Head of caudate nucleus (tissue), 42 donors: ENCODE measurements at regions not wholly inside any gene's neighbourhood (a gene's known extent, or its start where the extent isn't known, plus 50 kb on each side); places are given as distances from the start of the nearest gene placed in this dataset.
"Not testable (repeated sequence)": the region's sequence is repeated elsewhere in the genome, so short reads cannot be mapped to it uniquely, and the experiment has no call there.

Experiments
- DNase-seq, 42 donors: peaks; one replicate each; pipeline versions ENCODE4 v3.0.0 to v3.0.0-alpha.2; 2020 to 2021; ENCODE audit warnings: mixed read lengths in 7 of 42
- intact Hi-C: fragments of 100-400 bp; cut with DNase I; formaldehyde crosslinking; loops from one replicate; pipeline ENCODE4 v1.15.0; 2022

DNA sequence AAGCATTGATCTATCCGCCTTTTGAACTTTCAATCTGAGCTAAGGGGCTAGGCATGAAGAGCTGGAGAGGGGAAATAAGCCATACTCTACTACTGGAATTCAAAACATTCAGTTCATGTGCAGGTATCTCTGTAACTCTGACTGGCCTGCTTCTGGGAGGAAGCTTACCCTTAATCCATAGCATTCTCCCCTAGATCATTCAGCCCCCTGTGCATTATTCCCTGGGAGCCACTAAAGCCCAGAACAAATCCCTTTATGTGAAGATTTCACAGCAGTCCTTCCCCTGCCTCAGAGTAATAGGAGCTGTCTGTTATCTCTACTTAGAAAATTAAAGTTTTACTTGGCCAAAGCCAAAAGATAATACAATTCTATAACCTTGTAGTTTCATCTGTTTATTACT, 300.7 kb downstream of the SEC16B start:
- no peak for DNase-seq
- intact Hi-C loops = no loop called here

DNA sequence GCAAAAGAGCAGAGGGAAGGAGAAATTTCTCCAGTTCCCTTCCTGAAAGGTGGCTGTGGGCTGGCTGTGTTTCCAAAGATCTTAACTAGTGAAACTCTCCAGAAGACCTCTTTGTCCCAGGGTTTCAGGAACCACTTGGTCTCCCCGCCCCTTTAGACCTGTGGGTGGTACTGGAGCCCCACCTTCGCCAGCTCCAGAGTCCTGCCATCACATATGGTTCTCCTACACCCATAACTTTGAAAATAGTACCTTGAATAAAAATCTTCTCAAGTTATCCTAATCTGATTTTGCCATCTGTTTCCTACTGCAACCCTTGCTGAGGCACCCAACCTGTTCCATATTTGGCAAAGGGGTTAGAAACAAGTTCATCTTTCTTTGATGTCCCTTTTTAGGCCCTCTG, 303.9 kb downstream of the SEC16B start:
- intact Hi-C loops = no loop called here
- DNase-seq = no peak

DNA sequence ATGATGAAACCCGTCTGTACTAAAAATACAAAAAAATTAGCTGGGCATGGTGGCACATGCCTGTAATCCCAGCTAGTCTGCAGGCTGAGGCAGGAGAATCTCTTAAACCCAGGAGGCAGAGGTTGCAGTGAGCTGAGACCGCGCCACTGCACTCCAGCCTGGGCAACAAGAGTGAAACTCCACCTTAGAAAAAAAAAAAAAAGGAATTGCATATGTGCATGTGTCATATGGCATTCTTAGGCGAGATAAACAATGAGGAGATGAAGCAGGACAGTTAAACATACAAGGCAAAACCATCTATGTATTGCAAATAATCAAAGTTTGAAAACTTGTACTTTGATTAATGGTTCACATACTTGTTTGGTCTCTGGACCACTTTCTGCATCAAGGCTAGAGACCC, 305.1 kb downstream of the SEC16B start:
- intact Hi-C loops, DNase-seq: not testable (repeated sequence)

DNA sequence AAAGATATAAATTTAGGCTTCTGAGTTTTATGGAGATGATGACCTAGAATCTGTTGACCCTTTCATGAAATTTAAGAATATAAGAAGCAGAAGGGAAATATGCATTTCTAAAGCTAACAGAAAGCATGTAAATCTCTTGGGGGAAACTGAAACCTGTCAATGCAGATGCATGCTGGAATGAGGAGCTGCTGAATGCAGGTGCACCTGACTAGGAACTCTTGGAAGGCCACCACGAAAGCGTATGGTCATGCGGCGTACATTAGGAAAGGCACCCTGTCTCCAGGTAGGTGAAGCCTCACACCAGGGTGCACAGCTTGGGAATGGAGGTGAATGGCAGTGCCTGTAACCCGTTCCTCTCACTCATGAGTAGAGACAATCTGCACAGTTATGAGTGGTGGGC, 309.7 kb downstream of the SEC16B start:
- no peak for DNase-seq
- intact Hi-C loops = no loop called here

DNA sequence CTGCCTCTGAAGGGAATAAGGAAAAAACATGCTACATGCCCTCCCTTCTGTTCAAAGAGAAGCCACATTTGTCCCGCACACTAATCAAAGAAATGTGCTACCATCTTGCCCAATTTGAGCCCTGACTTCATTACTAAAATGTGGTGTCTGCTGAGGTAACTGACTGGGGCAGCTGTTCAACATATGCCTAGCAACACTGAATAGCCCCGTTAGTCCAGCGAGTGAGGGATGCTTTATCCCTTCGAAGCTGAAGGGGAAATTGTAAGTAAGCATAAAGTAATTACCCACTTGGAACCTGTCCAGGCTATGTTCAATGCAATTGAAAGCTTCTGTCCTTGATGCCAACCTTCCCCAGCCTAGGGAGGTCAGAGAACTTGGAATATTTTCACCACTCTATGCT, 310.6 kb downstream of the SEC16B start:
- intact Hi-C loops = no loop called here
- no peak for DNase-seq

DNA sequence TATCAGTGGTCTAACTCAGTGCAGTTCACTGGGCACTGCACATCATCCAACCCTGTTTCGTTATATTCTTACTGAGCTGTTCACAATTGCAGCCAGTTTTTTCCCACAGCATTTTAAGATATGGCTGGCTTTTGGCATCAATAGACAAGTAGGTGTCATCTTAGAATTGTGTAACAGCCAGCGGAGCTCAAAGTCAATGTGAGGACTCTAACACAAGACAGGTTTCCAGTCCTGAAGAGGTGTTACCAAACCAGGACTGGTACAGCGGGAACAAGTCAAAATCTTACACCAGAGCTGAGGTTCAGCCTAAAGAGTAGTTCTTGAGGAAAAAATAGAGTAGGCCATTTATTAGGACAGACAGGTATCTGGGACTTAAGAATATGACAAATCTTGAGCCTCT, 313.3 kb downstream of the SEC16B start:
- no peak for DNase-seq
- intact Hi-C loops = no loop called here

DNA sequence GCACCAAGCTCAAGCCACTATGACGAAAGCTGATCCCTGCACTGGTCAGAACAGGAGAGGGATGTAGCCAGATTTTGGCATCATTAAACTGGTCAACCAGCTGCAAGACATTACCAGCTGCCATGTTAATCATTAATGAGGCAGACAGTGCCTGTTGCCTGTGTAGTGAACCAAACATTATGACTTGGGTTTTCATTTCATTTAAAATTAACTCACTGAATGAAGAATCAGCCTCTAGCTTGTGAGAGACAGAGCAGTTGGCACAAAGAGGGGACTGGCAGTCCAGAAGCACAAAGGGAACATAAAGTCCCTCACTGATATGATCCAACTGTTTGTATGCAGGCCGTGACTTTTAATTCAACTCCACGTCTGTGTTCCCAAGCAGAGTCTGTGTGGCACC, 318.9 kb downstream of the SEC16B start:
- intact Hi-C loops = no loop called here
- DNase-seq = peak in 3 of 42 donors; percentile 12 to 22 (median 15)

DNA sequence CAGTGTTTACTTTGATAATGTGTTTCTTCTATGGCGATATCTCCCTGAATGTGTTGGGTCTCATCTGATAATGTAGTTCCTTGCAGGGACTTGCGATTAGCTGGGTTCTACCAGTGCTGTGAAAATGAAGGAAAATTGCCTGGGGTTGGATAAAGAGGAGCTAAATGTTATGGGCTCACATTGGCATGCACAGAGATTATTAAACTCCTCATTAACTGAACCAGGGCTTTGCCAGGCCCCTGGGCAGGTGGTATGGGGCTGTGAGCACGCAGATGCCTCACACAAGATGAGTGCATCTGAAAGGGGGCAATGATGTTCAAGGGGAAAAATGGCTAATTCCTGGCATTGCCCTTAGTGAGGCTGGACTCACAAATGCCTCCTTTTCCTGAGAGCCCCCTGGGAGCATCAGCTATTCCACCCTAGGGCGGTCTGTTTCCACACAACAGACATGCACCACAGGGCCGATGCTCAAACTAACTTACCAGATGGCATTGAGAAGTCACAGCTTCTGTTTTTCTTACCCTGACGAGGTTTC, 321.1 kb downstream of the SEC16B start:
- intact Hi-C loops = no loop called here
- no peak for DNase-seq

DNA sequence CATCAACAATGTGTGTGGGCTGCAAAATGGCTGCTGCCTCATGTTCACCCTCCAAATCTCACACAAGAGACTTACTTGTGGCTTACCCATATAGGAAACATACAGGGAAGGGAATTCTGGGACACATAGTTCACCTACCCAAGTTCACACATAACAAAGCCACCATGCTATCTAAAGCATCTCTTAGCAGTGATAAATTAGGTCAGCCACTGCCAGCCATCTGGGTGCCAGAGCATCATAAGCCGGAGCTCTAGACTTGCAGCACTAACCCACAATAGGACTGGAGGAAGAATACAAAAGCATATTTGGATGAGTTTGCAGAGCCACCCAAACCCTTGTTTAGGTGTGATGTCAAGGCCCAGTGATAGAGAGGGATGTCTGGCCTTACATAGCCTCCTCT, 321.7 kb downstream of the SEC16B start:
- intact Hi-C loops = no loop called here
- no peak for DNase-seq

DNA sequence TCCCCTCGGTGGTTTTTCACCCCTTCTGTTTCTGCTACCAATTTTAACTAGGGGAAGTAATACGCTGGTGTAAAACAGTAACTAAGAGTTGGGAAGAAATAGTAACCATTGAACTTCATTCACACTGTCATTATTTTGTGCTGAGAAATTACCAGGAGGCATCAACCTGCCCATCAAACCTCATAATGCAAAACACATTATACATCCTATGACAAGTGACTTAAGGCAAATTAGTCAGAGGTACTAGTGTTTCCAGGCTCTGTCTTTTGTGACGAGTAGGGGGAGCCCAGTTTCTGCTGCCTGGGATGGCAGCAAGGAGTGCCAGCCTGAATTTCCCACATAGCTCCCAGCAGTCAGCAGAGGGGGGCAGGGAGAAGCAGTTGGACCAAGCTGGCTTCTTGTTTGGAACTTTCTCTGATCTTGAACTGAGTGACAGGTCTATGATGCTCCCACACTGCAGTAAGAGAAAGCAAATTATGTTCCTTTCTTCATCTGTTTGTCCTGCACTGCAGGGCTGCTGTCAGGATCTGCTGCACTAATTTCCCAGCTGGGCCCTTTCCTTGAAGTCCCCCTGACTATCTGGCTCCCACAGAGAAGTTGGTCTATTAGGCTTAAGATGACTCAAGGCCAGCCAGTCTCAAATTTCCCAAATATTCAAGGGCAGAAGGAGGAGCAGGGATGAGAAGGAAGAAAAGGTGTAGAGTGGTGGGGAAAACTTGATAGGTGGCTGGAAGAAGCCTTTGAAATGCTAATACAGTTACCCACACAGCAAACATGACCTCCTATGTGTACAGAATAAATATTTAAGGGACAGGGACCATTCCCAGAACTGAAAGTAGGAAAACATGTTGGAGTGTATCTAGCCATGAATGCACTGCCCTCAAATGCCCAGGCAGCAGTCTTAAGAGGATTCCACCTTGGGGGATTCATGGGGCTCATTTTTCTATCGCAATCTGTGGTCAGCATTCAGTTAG, 322.8 kb downstream of the SEC16B start:
- peak in 4 of 42 donors; percentile 5 to 45 (median 10) for DNase-seq
- intact Hi-C loops = no loop called here

DNA sequence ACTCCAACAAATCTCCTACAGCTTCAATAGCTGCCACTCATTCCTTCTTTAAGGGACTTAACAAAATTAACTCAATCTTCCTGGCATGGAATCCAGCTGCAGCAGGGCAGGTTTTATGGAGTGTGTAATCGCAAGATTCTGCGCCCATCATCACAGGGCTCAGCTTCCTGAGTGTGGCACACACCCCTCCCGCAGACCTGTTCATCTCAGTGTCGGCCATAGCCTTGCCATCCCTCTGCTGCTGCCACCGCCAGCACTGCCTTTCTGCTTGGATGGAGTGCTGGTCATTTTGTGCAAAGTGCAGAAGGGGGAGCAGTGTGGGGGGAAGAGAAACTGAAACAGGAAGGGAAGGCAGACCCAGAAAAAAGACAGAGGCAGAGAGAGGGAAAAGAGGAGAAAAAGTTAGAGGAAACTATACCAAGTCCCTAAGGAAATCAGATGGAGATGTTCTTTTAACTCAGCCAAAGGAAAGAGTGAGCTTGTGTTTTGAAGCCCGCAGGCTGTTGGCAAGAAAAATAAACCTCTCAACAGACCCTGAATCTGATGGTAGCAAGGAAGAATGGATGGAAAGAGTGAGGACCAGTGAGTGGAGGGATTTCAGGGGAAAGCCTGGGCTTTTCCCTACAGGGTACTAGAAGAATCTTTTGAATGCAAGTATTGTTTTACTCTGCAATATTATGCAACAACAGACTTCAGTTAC, 324.2 kb downstream of the SEC16B start:
- DNase-seq = peak in 29 of 42 donors; percentile 3 to 59 (median 22)
- intact Hi-C loops = no loop called here

DNA sequence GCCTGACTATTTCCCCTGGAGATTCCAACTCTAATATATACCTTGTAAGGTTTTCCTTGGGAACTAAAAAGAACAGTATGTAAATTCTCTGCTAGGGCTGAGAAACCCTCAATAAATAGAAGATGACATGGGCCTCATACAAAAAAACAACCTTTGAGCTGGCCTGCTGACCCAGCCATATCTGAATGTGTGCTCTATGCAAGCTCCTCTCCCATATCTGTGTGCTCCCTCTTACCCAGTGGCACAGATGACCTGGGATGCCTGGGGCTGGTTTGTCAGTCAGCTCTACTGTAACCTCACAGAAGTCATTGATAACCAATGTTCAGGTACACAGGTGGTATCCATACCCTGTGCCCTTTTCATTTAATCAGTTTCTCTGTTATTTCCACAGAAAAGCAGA, 329.2 kb downstream of the SEC16B start:
- no peak for DNase-seq
- intact Hi-C loops = no loop called here

DNA sequence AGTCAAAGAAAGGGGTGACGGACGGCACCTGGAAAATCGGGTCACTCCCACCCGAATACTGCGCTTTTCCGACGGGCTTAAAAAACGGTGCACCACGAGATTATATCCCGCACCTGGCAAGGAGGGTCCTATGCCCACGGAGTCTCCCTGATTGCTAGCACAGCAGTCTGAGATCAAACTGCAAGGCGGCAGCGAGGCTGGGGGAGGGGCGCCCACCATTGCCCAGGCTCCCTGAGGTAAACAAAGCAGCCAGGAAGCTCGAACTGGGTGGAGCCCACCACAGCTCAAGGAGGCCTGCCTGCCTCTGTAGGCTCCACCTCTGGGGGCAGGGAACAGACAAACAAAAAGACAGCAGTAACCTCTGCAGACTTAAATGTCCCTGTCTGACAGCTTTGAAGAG, 335.7 kb downstream of the SEC16B start:
- intact Hi-C loops, DNase-seq: not testable (repeated sequence)

DNA sequence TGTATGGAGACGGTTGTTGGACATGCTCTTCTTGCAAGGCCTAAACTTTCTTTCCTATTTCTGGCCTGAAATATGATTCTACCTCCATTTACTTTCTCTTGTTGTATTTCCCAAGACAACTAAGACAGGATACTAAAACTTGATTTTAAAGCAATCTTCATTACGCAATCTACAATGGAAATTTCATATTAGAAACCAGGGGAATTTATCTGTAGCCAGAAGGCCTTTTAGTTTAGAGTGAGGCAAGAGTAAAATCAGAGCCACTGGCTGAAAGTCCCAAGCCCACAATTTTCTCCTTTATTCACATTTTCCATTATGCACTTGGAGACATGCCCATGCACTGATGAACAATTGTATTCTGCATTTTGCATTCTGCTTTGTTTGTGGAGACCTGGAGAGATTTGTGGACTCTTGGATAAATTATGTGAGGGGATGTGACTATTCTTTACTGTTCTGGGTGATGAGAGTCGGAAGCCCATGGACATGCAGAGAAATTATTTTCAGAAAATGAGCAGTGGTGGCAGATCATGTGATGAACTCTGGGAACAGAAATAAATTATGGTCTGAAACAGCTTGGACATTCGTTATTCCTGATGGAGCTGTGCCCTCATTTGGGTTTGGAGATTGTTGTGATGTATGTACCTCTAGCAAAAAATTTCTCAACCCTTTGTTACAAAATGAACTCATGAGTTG, 336.8 kb downstream of the SEC16B start:
- intact Hi-C loops = no loop called here

DNA sequence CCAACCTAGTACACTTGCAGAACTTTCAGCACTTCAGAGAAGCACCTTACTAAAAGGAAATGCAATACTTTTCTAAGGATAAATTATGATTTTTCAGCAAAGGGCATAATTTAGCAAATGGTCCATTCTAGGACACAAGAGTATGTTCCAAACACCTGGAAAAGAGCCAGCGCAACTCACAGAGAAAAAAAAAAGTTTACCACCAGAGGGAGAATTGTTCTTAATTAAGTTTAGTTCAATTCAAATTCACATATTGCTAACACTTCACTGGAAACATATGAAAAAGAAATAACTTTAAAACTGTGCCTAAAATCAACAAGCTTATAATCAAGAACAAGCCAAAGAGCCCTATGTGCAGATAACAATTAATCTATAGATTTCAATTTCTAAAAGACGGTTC, 338.1 kb downstream of the SEC16B start:
- no peak for DNase-seq
- intact Hi-C loops = no loop called here

More for the DNA sequence above, 336.8 kb downstream of the SEC16B start:
- DNase-seq = no peak

DNA sequence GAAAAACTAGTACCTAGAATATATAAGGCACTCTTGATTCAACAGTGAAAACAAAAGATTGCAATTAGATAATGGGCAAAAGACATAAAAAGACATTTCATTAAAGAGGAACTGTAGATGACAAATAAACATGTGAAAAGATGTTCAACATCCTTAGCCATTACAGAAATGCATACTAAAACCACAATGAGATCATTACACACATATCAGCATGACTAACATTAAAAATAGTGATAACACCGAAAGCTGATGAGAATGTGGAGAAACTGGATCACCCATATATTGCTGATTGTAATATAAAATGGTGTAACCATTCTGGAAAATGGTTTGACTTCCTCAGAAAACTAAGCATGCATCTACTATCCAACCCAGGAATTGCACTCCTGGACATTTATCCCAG, 340.3 kb downstream of the SEC16B start:
- intact Hi-C loops = no loop called here
- DNase-seq = no peak

DNA sequence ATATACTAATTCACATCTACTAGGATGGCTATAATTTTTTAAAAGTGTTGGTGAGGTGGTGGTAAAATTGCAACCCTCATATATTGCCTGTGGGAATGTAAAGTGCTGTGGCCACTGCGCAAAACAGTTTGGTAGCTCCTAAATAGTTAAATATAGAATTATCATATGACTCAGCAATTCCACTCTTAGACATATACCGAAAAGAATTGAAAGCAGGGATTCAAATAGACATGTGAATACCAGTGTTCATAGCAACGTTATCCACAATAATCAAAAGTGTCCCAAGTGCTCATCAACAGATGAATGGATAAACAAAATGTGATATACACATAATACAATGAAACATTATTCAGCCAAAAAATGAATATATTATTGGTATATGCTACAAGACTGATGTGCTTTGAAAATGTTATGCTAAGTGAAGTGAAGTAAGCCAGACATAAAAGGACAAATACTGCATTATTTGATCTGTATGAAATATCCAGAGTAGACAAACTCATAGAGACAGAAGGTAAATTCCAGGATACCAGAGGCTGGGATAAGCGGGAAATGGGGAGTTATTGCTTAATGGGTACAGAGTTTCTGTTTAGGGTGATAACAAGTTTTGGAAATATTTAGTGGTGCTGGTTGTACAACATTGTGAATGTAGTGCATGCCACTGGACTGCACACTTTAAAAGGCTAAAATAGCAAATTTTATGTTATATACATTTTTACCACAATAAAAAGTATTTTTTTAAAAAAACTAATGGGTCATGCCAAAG, 342.5 kb downstream of the SEC16B start:
- intact Hi-C loops = no loop called here
- no peak for DNase-seq

DNA sequence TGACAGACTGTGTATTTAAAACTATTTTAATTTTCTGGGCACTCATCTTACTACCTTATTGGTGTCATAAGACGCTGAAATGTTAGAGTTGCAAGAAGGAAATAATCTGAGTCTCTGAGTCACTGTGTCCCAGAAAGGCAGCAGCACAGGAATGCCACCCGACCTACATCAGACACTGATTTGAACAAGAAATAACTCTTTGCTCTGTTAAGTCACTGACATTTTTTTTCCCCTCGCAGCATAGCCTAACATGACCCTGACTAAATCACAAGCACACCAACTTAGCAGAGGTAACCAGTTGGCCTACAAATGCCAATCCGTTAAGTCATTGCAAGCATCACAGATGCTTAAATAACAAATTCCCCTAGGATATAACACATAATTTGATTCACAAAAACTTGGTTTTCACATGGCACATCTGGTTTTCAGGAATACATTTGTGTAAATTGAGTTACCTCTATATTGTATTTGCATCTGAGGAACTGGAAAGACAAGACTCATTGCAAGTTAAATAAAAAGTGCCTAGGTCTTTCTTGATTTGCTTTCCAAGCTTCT, 349.1 kb downstream of the SEC16B start:
- peak in 24 of 42 donors; percentile 6 to 71 (median 36) for DNase-seq
- intact Hi-C loops = no loop called here

DNA sequence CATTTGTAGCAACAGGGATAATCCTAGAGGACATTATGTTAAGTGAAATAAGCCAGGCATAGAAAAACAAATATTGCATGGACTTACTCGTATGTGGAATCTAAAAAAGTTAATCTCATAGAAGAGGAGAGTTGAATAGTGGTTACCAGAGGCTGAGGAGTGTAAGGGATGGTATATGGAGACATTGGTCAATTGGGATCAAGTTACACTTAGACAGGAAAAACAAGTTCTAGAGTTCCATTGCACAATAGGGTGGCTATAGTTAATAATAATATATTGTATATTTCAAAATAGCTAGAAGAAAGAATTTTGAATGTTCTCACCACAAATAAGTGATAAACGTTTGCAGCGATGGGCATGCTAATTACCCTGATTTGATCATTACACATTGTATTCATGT, 354.6 kb downstream of the SEC16B start:
- no peak for DNase-seq
- intact Hi-C loops = no loop called here
